Endothelial cell of umbilical vein (primary cell): ENCODE measurements at regions not wholly inside any gene's neighbourhood (a gene's known extent, or its start where the extent isn't known, plus 50 kb on each side); places are given as distances from the start of the nearest gene placed in this dataset.

ENCODE experiments used
- BruUV-seq: library from RNA; stranded (reverse); fragments of 400-500 nt; replicated peaks from 2 replicates; lab custom pipeline; 2021; lab: Mats Ljungman, UMichigan
- CTCF ChIA-PET: fragments of 300-600, 350-600 bp; sonication (Branson Sonifier 250); formaldehyde crosslinking; loops from one replicate; lab custom pipeline; 2021; ENCODE audit warnings: antibody characterized with exemption, inconsistent platforms; lab: Charles Lee
- POLR2A ChIA-PET: fragments of 300-600, 350-600 bp; sonication (Branson Sonifier 250); formaldehyde crosslinking; loops from one replicate; lab custom pipeline; 2021; ENCODE audit warnings: antibody characterized with exemption, inconsistent platforms; lab: Charles Lee
- DNase-seq: peaks from one replicate; pipeline ENCODE4 v3.0.0-alpha.2; 2011; ENCODE audit warnings: low read depth, low spot score
- FAIRE-seq: peaks from 2 replicates; lab custom pipeline; 2011; peaks lifted over from hg19 to GRCh38; lab: Jason Lieb, UNC
- H2AFZ ChIP-seq: 2 replicates; pipeline ENCODE4 v1.6.0; 2012; ENCODE audit warnings: low read depth, low read length, control low read depth, inconsistent platforms
- H3K27ac ChIP-seq: 2 replicates; pipeline ENCODE4 v1.5.1; 2011; ENCODE audit warnings: low read depth, mild to moderate bottlenecking, control low read depth, low read length, moderate library complexity; ENCODE audit not compliant: insufficient read depth
- H3K27me3 ChIP-seq, 2 experiments: 2 replicates each; pipeline versions ENCODE4 v1.6.0 to v1.6.1; 2011; ENCODE audit warnings: low read length in 2 of 2, mixed read lengths in 1 of 2; ENCODE audit not compliant: control insufficient read depth in 2 of 2, insufficient read depth in 2 of 2
- H3K36me3 ChIP-seq, 2 experiments: 2 replicates in 1 of 2; 3 replicates in 1 of 2; pipeline ENCODE4 v1.5.1; 2011; ENCODE audit warnings: low read length in 2 of 2, mild to moderate bottlenecking in 1 of 2, moderate library complexity in 1 of 2; ENCODE audit not compliant: control insufficient read depth in 2 of 2, insufficient read depth in 2 of 2; ENCODE audit errors: extremely low read depth in 1 of 2
- H3K4me1 ChIP-seq: 3 replicates; pipeline ENCODE4 v1.5.1; 2011; ENCODE audit warnings: mild to moderate bottlenecking, low read length; ENCODE audit not compliant: control insufficient read depth, insufficient read depth; ENCODE audit errors: extremely low read depth
- H3K4me2 ChIP-seq: 2 replicates; pipeline ENCODE4 v1.6.1; 2011; ENCODE audit warnings: low read length, control low read depth, mixed read lengths; ENCODE audit not compliant: insufficient read depth
- H3K4me3 ChIP-seq, 3 experiments: fragments of 200-600 bp in 1 of 3; sonication (generic), shearing (Covaris generic) in 1 of 3; replicated peaks in 1 of 3; 2 replicates each; pipeline ENCODE4 v1.5.1; 2011 to 2016; ENCODE audit warnings: control low read depth in 3 of 3, low read length in 3 of 3, mild to moderate bottlenecking in 2 of 3, inconsistent platforms in 1 of 3, low read depth in 1 of 3, moderate library complexity in 1 of 3; ENCODE audit not compliant: insufficient read depth in 1 of 3
- H3K79me2 ChIP-seq: 2 replicates; pipeline ENCODE4 v1.6.0; 2012; ENCODE audit warnings: low read length, inconsistent platforms; ENCODE audit not compliant: control insufficient read depth, insufficient read depth
- H3K9ac ChIP-seq: replicated peaks from 2 replicates; pipeline ENCODE3; 2011; ENCODE audit warnings: low read length, control low read depth; ENCODE audit not compliant: insufficient read depth; ENCODE audit errors: extremely low read depth
- H3K9me1 ChIP-seq: replicated peaks from 3 replicates; pipeline ENCODE4 v1.6.0; 2011; ENCODE audit warnings: mild to moderate bottlenecking, low read length; ENCODE audit not compliant: control insufficient read depth, insufficient read depth; ENCODE audit errors: extremely low read depth
- H3K9me3 ChIP-seq: replicated peaks from 2 replicates; pipeline ENCODE4 v1.5.1; 2012; ENCODE audit warnings: low read length, inconsistent platforms; ENCODE audit not compliant: control insufficient read depth, insufficient read depth
- H4K20me1 ChIP-seq: replicated peaks from 2 replicates; pipeline ENCODE3; 2011; ENCODE audit warnings: mild to moderate bottlenecking, low read length; ENCODE audit not compliant: control insufficient read depth, insufficient read depth; ENCODE audit errors: extremely low read depth
- CTCF ChIP-seq, 2 donors: IDR thresholded peaks; 1 replicate in 1 of 2; 2 replicates in 1 of 2; pipeline ENCODE4 v1.5.1; 2011; ENCODE audit warnings: low read length in 2 of 2, mild to moderate bottlenecking in 2 of 2, moderate library complexity in 2 of 2, control low read depth in 1 of 2, inconsistent platforms in 1 of 2, low read depth in 1 of 2; ENCODE audit not compliant: insufficient read depth in 1 of 2; ENCODE audit errors: extremely low read depth in 1 of 2
- EZH2 ChIP-seq: IDR thresholded peaks from 2 replicates; pipeline ENCODE4 v1.6.1; 2012; ENCODE audit warnings: borderline replicate concordance, low read depth, mild to moderate bottlenecking, moderate library complexity, low read length, inconsistent platforms; ENCODE audit not compliant: severe bottlenecking
- FOS ChIP-seq: IDR thresholded peaks from 2 replicates; pipeline ENCODE4 v1.6.1; 2011; ENCODE audit warnings: mild to moderate bottlenecking, low read length, moderate library complexity, borderline replicate concordance; ENCODE audit not compliant: insufficient read depth
- GATA2 ChIP-seq: IDR thresholded peaks from 2 replicates; pipeline ENCODE4 v1.7.0; 2011; ENCODE audit warnings: low read depth, mild to moderate bottlenecking, moderate library complexity, mixed read lengths, low read length; ENCODE audit not compliant: insufficient read length, insufficient read depth
- JUN ChIP-seq: IDR thresholded peaks from 2 replicates; pipeline ENCODE4 v1.6.1; 2011; ENCODE audit warnings: borderline replicate concordance, low read depth; ENCODE audit not compliant: insufficient read length, insufficient read depth
- MAX ChIP-seq: IDR thresholded peaks from 2 replicates; pipeline ENCODE4 v1.6.1; 2011; ENCODE audit not compliant: insufficient read depth, insufficient read length
- MYC ChIP-seq: IDR thresholded peaks from one replicate; pipeline ENCODE4 v1.6.1; 2011; ENCODE audit warnings: mild to moderate bottlenecking, low read depth, low read length
- POLR2A ChIP-seq: IDR thresholded peaks from 2 replicates; pipeline ENCODE4 v1.6.1; 2012; ENCODE audit warnings: low read depth, mild to moderate bottlenecking, control low read depth, low read length
- POLR2AphosphoS5 ChIP-seq: IDR thresholded peaks from 2 replicates; pipeline ENCODE4 v1.6.1; 2012; ENCODE audit warnings: low read depth, mild to moderate bottlenecking, control low read depth, low read length, moderate library complexity; ENCODE audit not compliant: insufficient read depth
- dilution Hi-C: fragments of 300-500 bp; cut with MboI; formaldehyde crosslinking; loops from one replicate; pipeline ENCODE4 v1.15.0; 2019; ENCODE audit warnings: low sequenced_read_pairs; ENCODE audit not compliant: extremely low pct_ligation_motif_present
- intact Hi-C: fragments of 100-400 bp; cut with micrococcal nuclease; formaldehyde crosslinking; loops from one replicate; pipeline ENCODE4 v1.10.0; 2022

GRCh38 chr10:84596585-84596984 lies 268.2 kb downstream of the CCSER2 start:
- H2AFZ ChIP-seq: no peak overlapping the region
- no peaks in the 10 kb centered on the region for H3K9me3 ChIP-seq
- no TSS peak for BruUV-seq
- no peaks in the 10 kb centered on the region for H3K27me3 ChIP-seq
- ChIA-PET POLR2A (no interaction called here), CTCF (no interaction called here)
- DNase-seq: no peak
- no peak for FAIRE-seq
- TF ChIP-seq GATA2 (no peak), CTCF (IDR thresholded peaks at IDR 0.05; ENCODE audit: extremely low read depth in 1 of 2, insufficient read depth in 1 of 2, low read depth in 1 of 2, low read length in 2 of 2) (no peak), POLR2A (no peak), MYC (no peak), MAX (no peak), JUN (no peak), FOS (no peak), EZH2 (no peak), POLR2AphosphoS5 (no peak)
- H3K79me2 ChIP-seq: no peaks in the 10 kb centered on the region
- no peak overlapping the region for H3K27ac ChIP-seq
- no peaks in the 10 kb centered on the region for H3K9me1 ChIP-seq
- H3K9ac ChIP-seq: no peak overlapping the region
- dilution Hi-C loops (no loop called here), intact Hi-C loops (no loop called here)
- H3K36me3 ChIP-seq: no peaks in the 10 kb centered on the region
- H3K4me1 ChIP-seq: no peaks in the 10 kb centered on the region
- H3K4me2 ChIP-seq: no peak overlapping the region
- no peaks in the 10 kb centered on the region for H4K20me1 ChIP-seq
- H3K4me3 ChIP-seq: no peak overlapping the region
